T-helper 2 cell treated with Interferon-gamma antibody and Interleukin-4, amounts not matched to agents 5 μg/mL and 100 μg/mL, for 36 hours (primary cell): ENCODE measurements at regions not wholly inside any gene's neighbourhood (a gene's known extent, or its start where the extent isn't known, plus 50 kb on each side); places are given as distances from the start of the nearest gene placed in this dataset.
"Not testable (repeated sequence)": the region's sequence is repeated elsewhere in the genome, so short reads cannot be mapped to it uniquely, and the experiment has no call there.

Experiments used
- DNase-seq: peaks from one replicate; pipeline ENCODE4 v3.0.0; 2021; ENCODE audit warnings: low spot score
- H3K27ac Mint-ChIP-seq: one replicate; pipeline ENCODE4 v1.8.0; 2021; ENCODE audit warnings: mild to moderate bottlenecking, mixed read lengths
- H3K27me3 Mint-ChIP-seq: one replicate; pipeline ENCODE4 v1.8.0; 2021; ENCODE audit warnings: low read depth, mixed read lengths
- H3K36me3 Mint-ChIP-seq: one replicate; pipeline ENCODE4 v1.8.0; 2021; ENCODE audit warnings: low read depth, mixed read lengths
- H3K4me1 Mint-ChIP-seq: one replicate; pipeline ENCODE4 v1.8.0; 2021; ENCODE audit warnings: low read depth, mixed read lengths
- H3K4me3 Mint-ChIP-seq: one replicate; pipeline ENCODE4 v1.8.0; 2022; ENCODE audit warnings: mild to moderate bottlenecking, moderate library complexity, mixed read lengths
- H3K9me3 Mint-ChIP-seq: one replicate; pipeline ENCODE4 v1.8.0; 2021; ENCODE audit warnings: mixed read lengths

DNA sequence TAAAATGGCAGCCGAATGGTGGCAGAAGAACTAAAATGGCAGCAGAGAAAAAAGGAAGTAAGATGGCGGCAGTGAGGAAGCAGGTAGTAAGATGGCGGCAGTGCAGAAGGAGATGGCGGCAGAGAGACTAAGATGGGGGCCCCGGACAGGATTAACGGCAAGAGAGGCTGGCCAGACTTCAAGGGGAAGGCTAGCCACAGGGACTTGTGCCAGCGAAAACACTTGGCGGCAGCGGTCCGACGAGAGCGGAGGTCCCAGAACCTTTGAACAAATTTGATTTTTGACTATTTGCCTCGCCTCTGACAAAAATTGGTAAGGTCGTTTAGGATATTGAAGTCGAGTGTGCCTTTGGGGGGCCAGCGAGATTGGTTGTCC lies 639.4 kb upstream of the DPP6 start:
- H3K36me3 Mint-ChIP-seq, H3K4me3 Mint-ChIP-seq, DNase-seq, H3K27me3 Mint-ChIP-seq, H3K4me1 Mint-ChIP-seq, H3K27ac Mint-ChIP-seq: not testable (repeated sequence)
- peaks cover 52% of the 10 kb centered on the region for H3K9me3 Mint-ChIP-seq

GRCh38 chr7:153413199-153413539 lies 639.0 kb upstream of the DPP6 start:
- Mint-ChIP-seq H3K4me3 (no peak overlapping the region), H3K4me1 (no peaks in the 10 kb centered on the region), H3K27me3 (no peaks in the 10 kb centered on the region), H3K9me3 (peaks cover 54% of the 10 kb centered on the region), H3K27ac (no peak overlapping the region), H3K36me3 (no peaks in the 10 kb centered on the region)
- DNase-seq, result no peak

DNA sequence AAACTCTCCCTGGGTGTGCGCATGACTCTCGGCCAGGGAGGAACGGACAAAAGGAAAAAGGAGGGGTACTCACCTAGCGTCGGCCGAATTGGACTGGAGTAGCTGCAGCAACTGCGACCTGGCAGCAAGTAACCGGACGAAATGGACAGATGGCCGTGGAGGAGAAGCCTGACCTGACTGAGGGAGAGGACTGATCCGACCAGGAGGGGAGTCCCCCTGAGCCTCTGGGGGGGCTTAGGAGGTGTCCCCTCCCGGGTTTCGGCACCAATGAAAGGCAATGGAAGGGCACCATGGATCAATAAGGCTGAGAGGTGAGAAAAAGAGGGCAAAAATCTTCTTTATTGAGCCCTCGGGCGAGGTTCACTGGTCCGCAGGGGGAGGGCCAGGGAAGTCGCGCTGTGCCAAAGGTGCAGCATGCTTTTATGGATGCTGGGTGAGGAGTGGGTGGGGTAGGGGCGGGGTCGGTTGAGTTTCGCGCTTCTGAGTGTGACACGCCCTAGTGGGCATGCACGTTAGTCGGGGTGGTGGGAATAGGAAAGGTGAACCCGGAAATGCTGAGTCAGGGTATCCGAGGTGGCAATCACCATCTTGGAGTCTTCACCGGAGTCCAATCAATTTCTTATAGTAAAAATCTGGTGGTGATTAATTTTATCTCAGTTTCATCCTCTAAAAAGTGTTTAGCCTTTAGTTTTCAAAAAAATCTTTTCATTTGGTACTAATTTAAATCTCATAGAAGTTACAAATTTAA lies 638.5 kb upstream of the DPP6 start:
- no peaks in the 10 kb centered on the region for H3K36me3 Mint-ChIP-seq
- no peak for DNase-seq
- peaks cover 58% of the 10 kb centered on the region for H3K9me3 Mint-ChIP-seq
- H3K27me3 Mint-ChIP-seq, result no peaks in the 10 kb centered on the region
- no peaks in the 10 kb centered on the region for H3K4me1 Mint-ChIP-seq
- H3K4me3 Mint-ChIP-seq, result no peak overlapping the region
- no peak overlapping the region for H3K27ac Mint-ChIP-seq

DNA sequence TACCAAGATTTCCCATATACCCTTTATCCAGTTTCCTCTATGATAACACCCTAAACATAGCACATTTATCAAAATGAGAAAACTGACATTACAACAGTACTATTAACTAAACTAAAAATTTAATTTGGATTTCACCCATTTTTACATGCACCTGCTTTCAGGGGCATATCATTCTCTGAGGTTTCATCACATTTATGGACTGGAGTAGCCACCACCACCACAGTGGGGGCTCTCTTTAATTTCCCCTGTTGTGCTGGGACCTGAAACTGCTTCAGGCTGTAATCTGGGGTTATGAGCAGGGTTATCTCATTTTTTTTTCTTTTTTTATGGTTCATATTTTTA lies 637.9 kb upstream of the DPP6 start:
- H3K9me3 Mint-ChIP-seq, result peaks cover 59% of the 10 kb centered on the region
- no peak for DNase-seq
- no peaks in the 10 kb centered on the region for H3K4me1 Mint-ChIP-seq
- no peak overlapping the region for H3K4me3 Mint-ChIP-seq
- no peaks in the 10 kb centered on the region for H3K27me3 Mint-ChIP-seq
- H3K27ac Mint-ChIP-seq, result no peak overlapping the region
- no peaks in the 10 kb centered on the region for H3K36me3 Mint-ChIP-seq

DNA sequence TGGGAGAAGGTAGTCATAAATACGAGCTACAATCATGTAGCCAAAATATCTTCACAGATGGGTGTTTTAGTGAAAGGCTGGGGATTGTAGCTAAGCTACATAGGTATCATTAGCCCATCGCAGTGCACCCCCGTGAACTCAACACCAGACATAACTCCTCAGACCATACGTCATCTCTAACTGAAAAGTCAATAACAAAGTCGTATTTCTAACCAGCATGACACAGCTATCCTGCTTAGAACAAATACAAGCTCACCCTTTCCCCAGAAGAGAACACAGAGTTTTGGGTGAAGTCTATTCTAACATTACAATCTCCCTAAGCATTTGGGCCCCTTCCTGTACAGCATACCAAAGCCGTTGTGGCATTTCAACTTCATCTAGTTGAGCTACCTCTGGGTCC lies 636.6 kb upstream of the DPP6 start:
- no peaks in the 10 kb centered on the region for H3K27me3 Mint-ChIP-seq
- no peak overlapping the region for H3K4me3 Mint-ChIP-seq
- H3K9me3 Mint-ChIP-seq, result peaks cover 48% of the 10 kb centered on the region
- no peaks in the 10 kb centered on the region for H3K36me3 Mint-ChIP-seq
- H3K4me1 Mint-ChIP-seq, result no peaks in the 10 kb centered on the region
- DNase-seq, result no peak
- no peak overlapping the region for H3K27ac Mint-ChIP-seq

GRCh38 chr7:153422291-153423209 lies 629.6 kb upstream of the DPP6 start:
- H3K9me3 Mint-ChIP-seq, result peaks cover 18% of the 10 kb centered on the region
- no peaks in the 10 kb centered on the region for H3K36me3 Mint-ChIP-seq
- no peak overlapping the region for H3K27ac Mint-ChIP-seq
- no peaks in the 10 kb centered on the region for H3K4me1 Mint-ChIP-seq
- DNase-seq, result no peak
- H3K4me3 Mint-ChIP-seq, result no peak overlapping the region
- no peaks in the 10 kb centered on the region for H3K27me3 Mint-ChIP-seq

DNA sequence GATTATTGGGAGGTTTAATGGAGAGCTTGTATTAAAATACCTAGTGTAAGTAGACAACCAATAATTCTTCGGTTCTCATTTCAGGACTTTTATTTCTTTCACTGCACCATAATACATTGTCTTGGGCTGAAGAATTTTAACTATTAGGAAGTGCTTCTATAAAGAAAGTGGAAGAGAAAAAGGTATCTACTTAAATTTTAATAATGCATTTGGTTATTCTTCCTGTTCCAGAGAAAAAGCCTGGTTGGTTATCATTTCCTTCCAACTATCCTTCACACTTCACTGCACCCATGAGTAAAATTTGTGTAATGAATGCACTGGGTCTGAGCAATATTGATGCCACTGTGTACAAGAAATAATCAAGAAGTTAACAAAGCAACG lies 629.0 kb upstream of the DPP6 start:
- Mint-ChIP-seq H3K27me3 (no peaks in the 10 kb centered on the region), H3K36me3 (no peaks in the 10 kb centered on the region), H3K4me3 (no peak overlapping the region), H3K9me3 (peaks cover 14% of the 10 kb centered on the region), H3K4me1 (no peaks in the 10 kb centered on the region), H3K27ac (no peak overlapping the region)
- DNase-seq, result no peak

- Mint-ChIP-seq H3K4me1 (no peaks in the 10 kb centered on the region), H3K36me3 (no peaks in the 10 kb centered on the region)
Observed at GRCh38 chr7:153430931-153431330, 621.3 kb upstream of the DPP6 start.

DNA sequence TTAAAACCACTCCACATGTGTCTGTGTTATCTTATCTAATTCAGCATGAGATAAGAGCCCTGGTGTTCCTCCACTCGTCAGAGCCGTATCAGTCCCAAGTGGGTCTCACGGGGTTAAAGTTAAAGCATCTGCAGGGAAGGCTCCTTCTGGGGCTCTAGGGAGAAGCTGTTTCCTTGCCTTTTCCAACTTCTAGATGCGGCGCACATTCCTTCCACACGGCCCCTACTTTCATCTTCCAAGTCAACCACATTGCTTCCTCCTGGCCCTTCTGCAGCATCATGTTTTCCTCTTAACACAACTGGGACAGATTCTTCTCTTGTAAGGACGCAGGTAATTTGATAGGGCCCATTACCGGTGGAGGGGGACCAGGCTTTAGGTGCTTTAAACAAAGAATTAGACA lies 620.1 kb upstream of the DPP6 start:
- no peak for DNase-seq
- Mint-ChIP-seq H3K27ac (no peak overlapping the region), H3K4me3 (no peak overlapping the region), H3K4me1 (no peaks in the 10 kb centered on the region), H3K36me3 (no peaks in the 10 kb centered on the region), H3K9me3 (peaks cover 31% of the 10 kb centered on the region), H3K27me3 (no peaks in the 10 kb centered on the region)

More at GRCh38 chr7:153430931-153431330, 621.3 kb upstream of the DPP6 start:
- no peak overlapping the region for H3K4me3 Mint-ChIP-seq
- H3K9me3 Mint-ChIP-seq, result peaks cover 24% of the 10 kb centered on the region
- no peak for DNase-seq
- H3K27me3 Mint-ChIP-seq, result no peaks in the 10 kb centered on the region
- no peak overlapping the region for H3K27ac Mint-ChIP-seq

DNA sequence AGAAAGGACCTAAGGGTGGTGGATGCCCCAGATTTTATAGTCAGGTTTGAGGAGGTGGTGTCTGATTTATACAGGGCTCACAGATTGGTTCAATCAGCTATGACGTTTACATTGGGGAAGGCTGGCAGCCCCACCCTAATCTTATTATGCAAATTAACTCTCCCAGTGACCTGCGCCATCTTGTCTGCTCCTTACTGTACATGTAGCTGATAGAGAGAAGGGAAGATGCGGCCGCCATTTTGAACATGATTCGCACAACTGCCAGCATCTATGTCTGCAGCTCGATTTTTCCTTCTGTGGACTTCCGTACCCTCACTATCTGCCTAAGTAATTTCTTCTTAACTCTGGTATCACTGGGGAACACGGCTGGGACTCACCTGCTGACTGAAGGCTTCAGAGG lies 619.0 kb upstream of the DPP6 start:
- Mint-ChIP-seq H3K36me3 (no peaks in the 10 kb centered on the region), H3K4me1 (no peaks in the 10 kb centered on the region), H3K4me3 (no peak overlapping the region), H3K27me3 (no peaks in the 10 kb centered on the region), H3K27ac (no peak overlapping the region), H3K9me3 (peaks cover 37% of the 10 kb centered on the region)
- DNase-seq, result no peak

GRCh38 chr7:153440715-153441114 lies 611.5 kb upstream of the DPP6 start:
- DNase-seq, result no peak
- H3K27ac Mint-ChIP-seq, result no peak overlapping the region
- no peaks in the 10 kb centered on the region for H3K36me3 Mint-ChIP-seq
- H3K27me3 Mint-ChIP-seq, result no peaks in the 10 kb centered on the region
- H3K4me1 Mint-ChIP-seq, result no peaks in the 10 kb centered on the region
- peaks cover 17% of the 10 kb centered on the region for H3K9me3 Mint-ChIP-seq
- H3K4me3 Mint-ChIP-seq, result no peak overlapping the region

- Mint-ChIP-seq H3K27me3 (no peaks in the 10 kb centered on the region), H3K4me3 (no peak overlapping the region), H3K36me3 (no peaks in the 10 kb centered on the region), H3K4me1 (no peaks in the 10 kb centered on the region), H3K27ac (no peak overlapping the region), H3K9me3 (peaks cover 4% of the 10 kb centered on the region)
- DNase-seq, result no peak
Observed at GRCh38 chr7:153443032-153443701, 609.0 kb upstream of the DPP6 start.

DNA sequence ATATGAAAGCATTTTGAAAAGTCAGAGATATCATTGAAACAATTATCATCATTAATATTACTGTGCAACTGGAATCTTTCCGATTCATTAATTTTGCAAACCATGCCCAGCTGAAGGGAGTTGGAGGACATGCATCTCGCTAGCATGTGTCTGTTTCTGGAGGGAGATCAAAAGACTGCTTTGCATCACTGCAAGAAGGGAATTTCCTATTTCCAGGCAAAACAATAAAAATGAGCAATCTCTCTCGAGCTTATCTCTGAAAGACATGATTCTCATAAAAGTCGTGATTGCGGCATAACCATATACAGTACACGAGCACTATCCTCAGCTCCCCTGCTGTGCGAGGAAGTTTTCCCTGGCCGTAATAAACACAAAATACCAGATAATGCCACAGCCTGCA lies 607.6 kb upstream of the DPP6 start:
- DNase-seq, result no peak
- no peak overlapping the region for H3K27ac Mint-ChIP-seq
- no peak overlapping the region for H3K4me3 Mint-ChIP-seq
- H3K27me3 Mint-ChIP-seq, result no peaks in the 10 kb centered on the region
- H3K36me3 Mint-ChIP-seq, result no peaks in the 10 kb centered on the region
- peaks cover 4% of the 10 kb centered on the region for H3K9me3 Mint-ChIP-seq
- H3K4me1 Mint-ChIP-seq, result no peaks in the 10 kb centered on the region

- Mint-ChIP-seq H3K27me3 (no peaks in the 10 kb centered on the region), H3K4me1 (no peaks in the 10 kb centered on the region), H3K9me3 (peaks cover 4% of the 10 kb centered on the region), H3K27ac (no peak overlapping the region), H3K4me3 (no peak overlapping the region), H3K36me3 (no peaks in the 10 kb centered on the region)
- no peak for DNase-seq
Observed at GRCh38 chr7:153445641-153446040, 606.6 kb upstream of the DPP6 start.
